ENCODE measurements at regions not wholly inside any gene's neighbourhood (a gene's known extent, or its start where the extent isn't known, plus 50 kb on each side); places are given as distances from the start of the nearest gene placed in this dataset.
"Not testable (repeated sequence)": the region's sequence is repeated elsewhere in the genome, so short reads cannot be mapped to it uniquely, and the experiment has no call there.

GRCh38 chr2:147006736-147007141 lies 838.1 kb upstream of the ACVR2A start:
- TF ChIP-seq CTCF (IDR thresholded peaks at IDR 0.05) (no peak), POLR2A (IDR thresholded peaks at IDR 0.05) (no peak)
- no peaks in the 10 kb centered on the region for H3K4me1 ChIP-seq (replicated peaks in 1 of 2)
- H3K4me3 ChIP-seq: no peak overlapping the region
- H3K27ac ChIP-seq: no peak overlapping the region
- H3K27me3 ChIP-seq: no peaks in the 10 kb centered on the region
- WGBS, 4 donors: 53 to 57% (median 55%) methylated on average over 2 of the region's 2 CpGs
- no peaks in the 10 kb centered on the region for H3K36me3 ChIP-seq (replicated peaks in 1 of 2)
- DNase-seq: no peak
- intact Hi-C loops (cut with DNase I): no loop called here
- no peaks in the 10 kb centered on the region for H3K9me3 ChIP-seq (replicated peaks in 1 of 3)

DNA sequence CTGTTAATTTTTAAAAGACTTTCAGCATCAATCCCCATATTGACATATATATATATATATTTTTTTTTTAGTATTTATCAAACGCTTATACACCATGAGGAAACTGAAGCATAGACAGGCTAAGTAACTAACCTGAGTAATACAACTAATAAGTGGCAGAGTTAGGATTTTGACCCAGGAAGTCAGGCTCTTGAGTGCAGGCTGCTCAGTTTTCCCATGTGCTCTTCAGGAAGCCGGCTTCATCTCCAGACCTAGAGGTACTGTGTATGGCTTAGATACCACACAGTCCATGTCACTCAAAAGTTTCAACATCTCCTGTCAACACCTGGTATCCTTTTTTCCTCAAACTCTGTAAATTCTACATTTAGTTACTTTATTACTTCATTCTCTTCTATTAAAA lies 841.7 kb upstream of the ACVR2A start:
- 78 to 91% (median 86%) methylated on average over 2 of the region's 2 CpGs for WGBS, 4 donors

GRCh38 chr2:147002256-147002655 lies 842.6 kb upstream of the ACVR2A start:
- WGBS, 4 donors: 35 to 54% (median 47%) methylated on average over 1 of the region's 1 CpG
- Histone ChIP-seq H3K36me3 (replicated peaks in 1 of 2) (no peaks in the 10 kb centered on the region), H3K4me3 (no peak overlapping the region), H3K27me3 (no peaks in the 10 kb centered on the region), H3K27ac (no peak overlapping the region), H3K4me1 (replicated peaks in 1 of 2) (no peaks in the 10 kb centered on the region), H3K9me3 (replicated peaks in 1 of 3) (no peaks in the 10 kb centered on the region)
- intact Hi-C loops (cut with DNase I): no loop called here
- TF ChIP-seq POLR2A (IDR thresholded peaks at IDR 0.05): no peak
- TF ChIP-seq CTCF (IDR thresholded peaks at IDR 0.05): no peak
- DNase-seq: no peak

More for the DNA sequence above, 841.7 kb upstream of the ACVR2A start:
- Histone ChIP-seq H3K27me3 (no peaks in the 10 kb centered on the region), H3K9me3 (replicated peaks in 1 of 3) (no peaks in the 10 kb centered on the region), H3K27ac (no peak overlapping the region), H3K4me1 (replicated peaks in 1 of 2) (no peaks in the 10 kb centered on the region), H3K4me3 (no peak overlapping the region), H3K36me3 (replicated peaks in 1 of 2) (no peaks in the 10 kb centered on the region)
- no peak for DNase-seq
- intact Hi-C loops (cut with DNase I): no loop called here
- TF ChIP-seq CTCF (IDR thresholded peaks at IDR 0.05) (no peak), POLR2A (IDR thresholded peaks at IDR 0.05) (no peak)

GRCh38 chr2:147001061-147001460 lies 843.8 kb upstream of the ACVR2A start:
- Histone ChIP-seq H3K9me3 (replicated peaks in 1 of 3) (no peaks in the 10 kb centered on the region), H3K36me3 (replicated peaks in 1 of 2) (no peaks in the 10 kb centered on the region), H3K27ac (no peak overlapping the region), H3K4me3 (no peak overlapping the region), H3K4me1 (replicated peaks in 1 of 2) (no peaks in the 10 kb centered on the region), H3K27me3 (no peaks in the 10 kb centered on the region)
- 52 to 69% (median 65%) methylated on average over 1 of the region's 1 CpG for WGBS, 4 donors
- intact Hi-C loops (cut with DNase I): no loop called here
- DNase-seq: no peak
- TF ChIP-seq POLR2A (IDR thresholded peaks at IDR 0.05) (no peak), CTCF (IDR thresholded peaks at IDR 0.05) (no peak)

- DNase-seq: not testable (repeated sequence)
Observed at GRCh38 chr2:147000151-147000550, 844.7 kb upstream of the ACVR2A start.

More at GRCh38 chr2:147000151-147000550, 844.7 kb upstream of the ACVR2A start:
- 64 to 82% (median 68%) methylated on average over 2 of the region's 2 CpGs for WGBS, 4 donors
- H3K9me3 ChIP-seq (replicated peaks in 1 of 3); intact Hi-C loops (cut with DNase I); H3K4me3 ChIP-seq; H3K27ac ChIP-seq; H3K36me3 ChIP-seq (replicated peaks in 1 of 2); H3K27me3 ChIP-seq; H3K4me1 ChIP-seq (replicated peaks in 1 of 2): not testable (repeated sequence)
